AG09319 (cell line): ENCODE measurements at regions not wholly inside any gene's neighbourhood (a gene's known extent, or its start where the extent isn't known, plus 50 kb on each side); places are given as distances from the start of the nearest gene placed in this dataset.
"Not testable (repeated sequence)": the region's sequence is repeated elsewhere in the genome, so short reads cannot be mapped to it uniquely, and the experiment has no call there.

Source experiments
- DNase-seq: peaks from one replicate; pipeline ENCODE4 v3.0.0-alpha.2; 2010; ENCODE audit warnings: low read depth; ENCODE audit errors: extremely low read depth
- CTCF ChIP-seq: IDR thresholded peaks from 2 replicates; pipeline ENCODE4 v1.5.1; 2011; ENCODE audit warnings: low read depth, mild to moderate bottlenecking, inconsistent platforms, low read length, moderate library complexity

GRCh38 chr15:39411102-39411989, 169.5 kb upstream of the THBS1 start:
- DNase-seq, result no peak
- no peak for TF ChIP-seq CTCF

GRCh38 chr15:39413558-39413957, 167.3 kb upstream of the THBS1 start:
- DNase-seq, result no peak
- TF ChIP-seq CTCF, result no peak

- no peak for TF ChIP-seq CTCF
- no peak for DNase-seq
Observed at GRCh38 chr15:39414201-39414600, 166.7 kb upstream of the THBS1 start.

- DNase-seq, result no peak
- no peak for TF ChIP-seq CTCF
Observed at GRCh38 chr15:39415634-39416033, 165.2 kb upstream of the THBS1 start.

- TF ChIP-seq CTCF, result no peak
- DNase-seq, result no peak
Observed at GRCh38 chr15:39416258-39416657, 164.6 kb upstream of the THBS1 start.

- TF ChIP-seq CTCF, result no peak
- DNase-seq, result no peak
Observed at GRCh38 chr15:39417366-39418134, 163.3 kb upstream of the THBS1 start.

- TF ChIP-seq CTCF, result no peak
- no peak for DNase-seq
Observed at GRCh38 chr15:39419651-39420050, 161.2 kb upstream of the THBS1 start.

GRCh38 chr15:39420123-39420852, 160.6 kb upstream of the THBS1 start:
- not testable (repeated sequence) for DNase-seq

- not testable (repeated sequence) for DNase-seq
Observed at GRCh38 chr15:39420853-39421192, 160.1 kb upstream of the THBS1 start.
